GM21381 (cell line): ENCODE measurements at regions not wholly inside any gene's neighbourhood (a gene's known extent, or its start where the extent isn't known, plus 50 kb on each side); places are given as distances from the start of the nearest gene placed in this dataset.

Experiments
- ATAC-seq: cut with Tn5 transposase; IDR thresholded peaks from one replicate; pipeline ENCODE4 v1.9.1; 2021; ENCODE audit warnings: mild to moderate bottlenecking, moderate library complexity; ENCODE audit not compliant: unreplicated experiment

- ATAC-seq = peak; percentile 27
Observed at GRCh38 chr3:111311126-111311525, 230.9 kb upstream of the CD96 start.

- peak; percentile 97 for ATAC-seq
Observed at GRCh38 chr3:111311709-111312235, 230.2 kb upstream of the CD96 start.

GRCh38 chr3:111314181-111314873, 227.7 kb upstream of the CD96 start:
- ATAC-seq = no peak

GRCh38 chr3:111314898-111315297, 227.1 kb upstream of the CD96 start:
- no peak for ATAC-seq

GRCh38 chr3:111315930-111316587, 225.9 kb upstream of the CD96 start:
- no peak for ATAC-seq

GRCh38 chr3:111318289-111318688, 223.7 kb upstream of the CD96 start:
- no peak for ATAC-seq

GRCh38 chr3:111319598-111319997, 222.4 kb upstream of the CD96 start:
- no peak for ATAC-seq

GRCh38 chr3:111321786-111322185, 220.2 kb upstream of the CD96 start:
- no peak for ATAC-seq

- no peak for ATAC-seq
Observed at GRCh38 chr3:111323019-111323418, 219.0 kb upstream of the CD96 start.

- no peak for ATAC-seq
Observed at GRCh38 chr3:111324151-111324550, 217.8 kb upstream of the CD96 start.

- ATAC-seq = peak; percentile 82
Observed at GRCh38 chr3:111324645-111325044, 217.4 kb upstream of the CD96 start.

- ATAC-seq = peak; percentile 15
Observed at GRCh38 chr3:111325160-111325718, 216.8 kb upstream of the CD96 start.

GRCh38 chr3:111326144-111326995, 215.6 kb upstream of the CD96 start:
- ATAC-seq = peak; percentile 33

- ATAC-seq = no peak
Observed at GRCh38 chr3:111331306-111331705, 210.7 kb upstream of the CD96 start.

- ATAC-seq = no peak
Observed at GRCh38 chr3:111331912-111332311, 210.1 kb upstream of the CD96 start.

GRCh38 chr3:111332488-111333080, 209.4 kb upstream of the CD96 start:
- no peak for ATAC-seq

- no peak for ATAC-seq
Observed at GRCh38 chr3:111333642-111334041, 208.4 kb upstream of the CD96 start.

- peak; percentile 60 for ATAC-seq
Observed at GRCh38 chr3:111335512-111336303, 206.3 kb upstream of the CD96 start.

GRCh38 chr3:111336511-111336910, 205.5 kb upstream of the CD96 start:
- ATAC-seq = no peak
